Keratinocyte (primary cell): ENCODE measurements at regions not wholly inside any gene's neighbourhood (a gene's known extent, or its start where the extent isn't known, plus 50 kb on each side); places are given as distances from the start of the nearest gene placed in this dataset.

ENCODE experiments used
- DNase-seq: peaks from one replicate; pipeline ENCODE4 v3.0.0-alpha.2; 2011; ENCODE audit warnings: low read depth, missing footprints, low spot score
- FAIRE-seq: peaks from 2 replicates; lab custom pipeline; 2011; peaks lifted over from hg19 to GRCh38; lab: Jason Lieb, UNC
- H2AFZ ChIP-seq: 2 replicates; pipeline ENCODE4 v1.6.0; 2012; ENCODE audit warnings: low read length, control low read depth, inconsistent platforms; ENCODE audit not compliant: control insufficient read depth
- H3K27ac ChIP-seq: 2 replicates; pipeline ENCODE4 v1.5.1; 2011; ENCODE audit warnings: low read length; ENCODE audit not compliant: control insufficient read depth, insufficient read depth
- H3K27me3 ChIP-seq: 3 replicates; pipeline ENCODE4 v1.6.0; 2011; ENCODE audit warnings: low read length; ENCODE audit not compliant: control insufficient read depth, insufficient read depth; ENCODE audit errors: extremely low read depth
- H3K36me3 ChIP-seq, 2 experiments: 2 replicates in 1 of 2; 3 replicates in 1 of 2; pipeline ENCODE4 v1.5.1; 2011; ENCODE audit warnings: low read length in 2 of 2, mild to moderate bottlenecking in 1 of 2; ENCODE audit not compliant: control insufficient read depth in 2 of 2, insufficient read depth in 2 of 2; ENCODE audit errors: extremely low read depth in 1 of 2
- H3K4me1 ChIP-seq: 3 replicates; pipeline ENCODE4 v1.5.1; 2011; ENCODE audit warnings: low read length; ENCODE audit not compliant: control insufficient read depth, insufficient read depth; ENCODE audit errors: extremely low read depth
- H3K4me2 ChIP-seq: 3 replicates; pipeline ENCODE4 v1.6.0; 2011; ENCODE audit warnings: low read depth, low read length; ENCODE audit not compliant: control insufficient read depth, insufficient read depth; ENCODE audit errors: extremely low read depth
- H3K4me3 ChIP-seq, 3 experiments: fragments of 200-600 bp in 1 of 3; sonication (generic) in 1 of 3; 2 replicates in 2 of 3; 3 replicates in 1 of 3; pipeline ENCODE4 v1.5.1; 2011 to 2016; ENCODE audit warnings: low read length in 3 of 3, mild to moderate bottlenecking in 3 of 3, control low read depth in 2 of 3, inconsistent platforms in 1 of 3, low read depth in 1 of 3, mixed read lengths in 1 of 3, mixed run types in 1 of 3, moderate library complexity in 1 of 3; ENCODE audit not compliant: control insufficient read depth in 2 of 3, insufficient read depth in 2 of 3; ENCODE audit errors: extremely low read depth in 1 of 3
- H3K79me2 ChIP-seq: 2 replicates; pipeline ENCODE4 v1.6.0; 2012; ENCODE audit warnings: low read length; ENCODE audit not compliant: control insufficient read depth, insufficient read depth
- H3K9ac ChIP-seq: 3 replicates; pipeline ENCODE4 v1.6.0; 2011; ENCODE audit warnings: low read length; ENCODE audit not compliant: control insufficient read depth, insufficient read depth; ENCODE audit errors: extremely low read depth
- H3K9me1 ChIP-seq: 3 replicates; pipeline ENCODE4 v1.6.0; 2011; ENCODE audit warnings: low read length; ENCODE audit not compliant: control insufficient read depth, insufficient read depth; ENCODE audit errors: extremely low read depth
- H3K9me3 ChIP-seq: 2 replicates; pipeline ENCODE4 v1.5.1; 2012; ENCODE audit warnings: low read depth, low read length; ENCODE audit not compliant: control insufficient read depth
- H4K20me1 ChIP-seq: 3 replicates; pipeline ENCODE4 v1.6.0; 2011; ENCODE audit warnings: low read length; ENCODE audit not compliant: control insufficient read depth, insufficient read depth; ENCODE audit errors: extremely low read depth
- CTCF ChIP-seq, 3 experiments: IDR thresholded peaks in 1 of 3; conservative IDR thresholded peaks in 1 of 3; optimal IDR thresholded peaks in 1 of 3; 2 replicates in 2 of 3; 3 replicates in 1 of 3; pipeline versions ENCODE3 to v1.5.1; 2011; ENCODE audit warnings: low read length in 3 of 3, mild to moderate bottlenecking in 3 of 3, moderate library complexity in 2 of 3, control low read depth in 1 of 3, inconsistent platforms in 1 of 3; ENCODE audit not compliant: insufficient read depth in 2 of 3; ENCODE audit errors: extremely low read depth in 1 of 3
- EZH2 ChIP-seq: IDR thresholded peaks from one replicate; pipeline ENCODE4 v1.6.1; 2012; ENCODE audit warnings: inconsistent platforms, mild to moderate bottlenecking, low read length, moderate library complexity
- dilution Hi-C: fragments of 300-500 bp; cut with MboI; formaldehyde crosslinking; loops from one replicate; pipeline ENCODE4 v1.7.0; 2020; ENCODE audit warnings: low sequenced_read_pairs; ENCODE audit not compliant: extremely low pct_ligation_motif_present

DNA sequence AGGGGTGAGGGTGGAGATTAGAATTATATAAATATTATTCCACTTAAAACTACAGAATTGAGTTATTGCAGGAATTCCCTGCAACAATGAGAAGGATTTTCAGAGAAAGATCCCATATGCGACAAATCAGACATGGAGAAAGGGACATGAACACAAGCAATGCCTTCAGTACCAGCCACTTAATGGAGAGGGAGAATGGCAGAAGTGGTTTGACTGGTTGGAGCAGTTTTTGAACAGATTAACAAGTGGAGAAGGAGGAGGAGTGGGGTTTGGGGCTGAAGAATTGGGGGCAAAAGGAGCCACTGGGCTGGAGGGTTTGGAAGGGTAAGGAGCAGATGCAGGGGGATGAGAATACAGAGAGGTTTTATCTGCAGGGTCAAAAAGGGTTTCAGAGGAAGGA, 620.9 kb upstream of the PTPRD start:
- dilution Hi-C loops: no loop called here
- no peaks in the 10 kb centered on the region for H3K9me1 ChIP-seq
- H3K36me3 ChIP-seq: no peaks in the 10 kb centered on the region
- no peak for FAIRE-seq
- H3K79me2 ChIP-seq: no peaks in the 10 kb centered on the region
- no peak overlapping the region for H3K4me2 ChIP-seq
- no peaks in the 10 kb centered on the region for H4K20me1 ChIP-seq
- no peak for DNase-seq
- H2AFZ ChIP-seq: no peak overlapping the region
- H3K27ac ChIP-seq: no peak overlapping the region
- no peak overlapping the region for H3K9ac ChIP-seq
- H3K4me3 ChIP-seq: no peak overlapping the region
- no peaks in the 10 kb centered on the region for H3K9me3 ChIP-seq
- no peaks in the 10 kb centered on the region for H3K27me3 ChIP-seq
- H3K4me1 ChIP-seq: no peaks in the 10 kb centered on the region
- no peak for TF ChIP-seq CTCF (optimal IDR thresholded peaks at IDR 0.05 in 1 of 3, IDR thresholded peaks at IDR 0.05 in 1 of 3, conservative IDR thresholded peaks at IDR 0.05 in 1 of 3; ENCODE audit: extremely low read depth in 1 of 3, insufficient read depth in 2 of 3, low read length in 3 of 3)
- no peak for TF ChIP-seq EZH2

- Histone ChIP-seq H3K4me1 (no peaks in the 10 kb centered on the region), H3K27me3 (no peaks in the 10 kb centered on the region), H4K20me1 (no peaks in the 10 kb centered on the region), H2AFZ (no peak overlapping the region), H3K36me3 (no peaks in the 10 kb centered on the region), H3K79me2 (no peaks in the 10 kb centered on the region), H3K4me2 (no peak overlapping the region), H3K9me3 (no peaks in the 10 kb centered on the region), H3K27ac (no peak overlapping the region), H3K9ac (no peak overlapping the region), H3K9me1 (no peaks in the 10 kb centered on the region), H3K4me3 (no peak overlapping the region)
- no peak for DNase-seq
- TF ChIP-seq EZH2 (no peak), CTCF (optimal IDR thresholded peaks at IDR 0.05 in 1 of 3, IDR thresholded peaks at IDR 0.05 in 1 of 3, conservative IDR thresholded peaks at IDR 0.05 in 1 of 3; ENCODE audit: extremely low read depth in 1 of 3, insufficient read depth in 2 of 3, low read length in 3 of 3) (no peak)
- no peak for FAIRE-seq
- dilution Hi-C loops: no loop called here
Observed at GRCh38 chr9:11235061-11235460, 622.3 kb upstream of the PTPRD start.
